ENCODE measurements at regions not wholly inside any gene's neighbourhood (a gene's known extent, or its start where the extent isn't known, plus 50 kb on each side); places are given as distances from the start of the nearest gene placed in this dataset.
A peak's percentile ranks its signal among the peaks of the same experiment; 100 is the strongest.

GRCh38 chr20:51091406-51092195, 68.7 kb upstream of the KCNG1 start:
- no peak for DNase-seq

- DNase-seq, result no peak
These were observed 66.9 kb upstream of the KCNG1 start for GRCh38 chr20:51089840-51090239.

DNA sequence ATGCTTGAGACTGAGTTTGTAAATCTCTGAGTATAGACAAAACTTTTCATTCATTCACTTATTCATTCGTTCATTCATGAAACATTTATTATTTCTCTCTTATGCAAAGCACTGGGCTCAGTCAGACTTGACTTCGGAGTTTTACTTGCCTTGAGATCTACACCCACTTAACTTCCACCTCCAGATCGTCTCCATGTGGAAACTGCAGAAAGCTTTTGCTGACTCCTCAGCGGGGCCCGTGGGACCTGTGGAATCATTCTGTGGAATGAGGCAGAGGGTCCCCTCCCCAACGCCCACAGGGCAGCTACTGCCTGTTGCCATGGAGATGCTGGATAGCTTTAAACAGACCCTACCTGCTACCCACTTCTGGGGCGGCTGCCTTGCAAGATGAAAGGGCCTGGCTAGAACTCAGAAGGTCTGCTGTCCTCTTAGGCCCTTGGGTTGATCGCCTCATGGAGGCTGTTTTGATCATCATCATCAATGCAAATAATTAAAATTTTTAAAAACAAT, 66.4 kb upstream of the KCNG1 start:
- DNase-seq, result no peak

DNA sequence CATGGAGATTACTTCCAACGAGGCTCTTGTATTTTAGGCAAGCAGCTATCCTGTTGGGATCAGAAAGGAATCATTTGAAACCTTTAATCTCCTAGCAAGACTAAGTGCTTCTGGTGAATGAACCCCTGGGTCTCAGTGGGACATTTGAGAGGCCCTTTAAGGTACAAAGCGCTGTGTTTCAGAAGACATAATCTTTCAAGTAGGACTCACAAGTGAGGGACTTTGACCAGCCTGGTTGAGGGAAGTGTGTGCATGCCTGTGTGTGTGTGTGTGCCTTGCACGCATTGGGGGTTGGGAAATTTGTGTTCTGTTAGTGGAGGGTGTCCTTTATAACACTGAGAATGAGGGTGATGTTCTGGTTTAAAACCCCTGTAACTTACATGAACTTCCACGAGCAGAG, 64.4 kb upstream of the KCNG1 start:
- no peak for DNase-seq

DNA sequence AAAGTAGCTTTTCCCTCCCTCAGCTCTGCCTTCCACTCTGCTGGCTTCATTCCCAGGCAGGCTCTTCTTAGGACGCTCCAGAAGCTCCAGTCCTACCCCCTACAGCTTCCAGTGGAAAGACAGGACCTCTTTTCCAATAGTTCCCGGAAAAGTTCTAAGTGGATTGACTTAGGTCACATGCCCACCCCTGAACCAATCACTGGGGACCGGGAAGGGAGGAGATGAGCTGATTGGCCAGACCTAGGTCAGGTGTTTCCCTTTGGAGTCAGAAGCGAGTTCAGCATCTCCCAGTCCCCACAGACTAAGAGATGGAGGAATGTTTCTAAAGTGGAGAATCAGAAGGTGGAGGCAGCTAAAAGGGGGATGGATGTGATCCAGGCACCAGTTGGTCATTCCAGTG, 62.9 kb upstream of the KCNG1 start:
- no peak for DNase-seq

DNA sequence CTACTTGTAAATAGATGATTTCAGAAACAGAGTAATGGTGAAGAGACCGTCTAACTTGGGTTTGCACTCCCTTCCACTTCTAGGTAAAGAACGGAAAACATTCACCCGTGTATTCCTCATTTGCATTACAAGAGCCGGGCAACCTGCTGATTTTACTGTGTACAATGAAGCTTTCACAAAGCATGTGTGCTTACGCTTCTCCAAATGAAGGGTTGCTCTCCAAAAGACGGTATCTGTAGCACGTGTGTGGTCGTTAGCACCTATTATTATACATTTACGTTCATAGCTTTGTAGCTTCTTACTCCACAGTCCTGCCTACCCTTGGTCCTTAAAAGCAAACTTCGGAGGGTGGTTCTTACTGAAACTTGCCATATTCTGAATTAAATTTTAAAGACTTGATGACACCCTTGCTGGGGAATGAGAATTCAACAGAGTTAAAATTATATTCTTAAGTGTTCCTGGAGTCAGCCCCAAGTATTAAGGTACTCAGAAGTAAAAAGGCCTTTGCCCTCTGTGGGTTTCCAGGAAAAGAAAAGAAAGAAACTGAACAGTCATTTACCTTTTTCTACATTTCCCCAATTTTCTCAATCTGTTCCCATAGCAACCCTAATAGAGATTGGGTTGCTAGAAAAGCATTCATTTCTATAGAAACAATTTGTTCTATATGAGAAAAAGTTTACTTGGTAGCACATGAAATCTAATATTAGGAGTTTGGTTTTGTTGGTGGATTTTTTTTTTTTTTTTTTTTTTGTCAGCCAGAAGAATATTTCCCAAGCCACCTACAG, 61.9 kb upstream of the KCNG1 start:
- DNase-seq, result no peak

DNA sequence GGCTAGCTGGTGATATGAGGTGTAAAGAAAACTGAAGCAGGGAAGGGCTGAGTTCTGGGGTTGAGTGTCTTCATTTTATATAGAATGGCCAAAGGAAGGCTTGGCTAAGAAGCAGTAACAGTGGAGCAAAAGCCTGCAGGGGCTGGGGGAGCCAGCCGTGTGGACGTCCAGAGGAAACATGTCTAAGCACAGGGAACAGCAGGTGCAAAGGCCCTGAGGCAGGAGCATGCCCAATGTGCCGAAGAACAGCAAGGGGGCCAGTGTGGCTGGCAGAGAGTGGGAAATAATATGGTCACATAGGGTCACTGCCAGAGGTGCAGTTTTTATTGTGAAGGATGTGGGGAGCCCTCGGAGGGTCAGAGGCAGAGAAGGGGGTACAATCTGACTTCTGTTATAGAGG, 60.5 kb upstream of the KCNG1 start:
- no peak for DNase-seq

- DNase-seq, result no peak
These were observed 60.1 kb upstream of the KCNG1 start for GRCh38 chr20:51082988-51083387.

DNA sequence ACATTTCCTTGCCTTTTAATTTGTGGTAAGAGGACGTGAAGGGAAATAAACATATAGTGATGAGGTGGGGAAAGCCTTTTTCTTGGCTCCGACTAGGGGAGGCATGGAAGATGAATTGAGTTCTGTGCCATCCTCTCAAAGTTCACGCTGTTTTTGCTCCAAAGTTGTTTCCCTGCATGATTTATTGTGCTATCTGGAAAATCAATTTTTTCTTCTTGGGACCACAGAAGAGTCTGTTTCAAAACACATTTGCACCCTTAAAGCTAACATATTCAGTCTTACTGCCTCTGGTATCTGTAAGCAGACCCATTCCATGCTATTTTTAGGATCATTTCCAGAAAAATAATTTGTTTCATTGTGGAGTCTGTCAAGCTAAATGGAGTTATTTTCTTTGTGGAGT, 57.6 kb upstream of the KCNG1 start:
- DNase-seq, result no peak

GRCh38 chr20:51079488-51079887, 56.6 kb upstream of the KCNG1 start:
- no peak for DNase-seq

DNA sequence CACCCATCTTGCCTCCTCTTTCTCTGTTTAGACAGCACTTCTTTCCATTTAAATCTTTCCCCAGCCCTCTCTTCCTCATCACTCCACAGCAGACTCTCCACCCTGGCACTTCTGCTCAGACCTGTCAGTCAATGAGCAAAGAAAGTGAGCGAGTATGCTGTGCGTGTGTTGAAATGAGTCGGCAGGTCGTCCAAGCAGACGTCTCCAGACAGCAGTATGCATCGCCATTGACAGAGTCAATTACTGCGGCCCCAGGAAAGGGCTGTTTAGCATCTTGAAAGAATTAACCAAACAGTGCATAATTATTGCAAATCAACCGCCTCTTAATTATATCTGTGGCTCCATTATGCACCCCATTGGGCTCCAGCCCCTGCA, 54.8 kb upstream of the KCNG1 start:
- DNase-seq, result no peak

GRCh38 chr20:51076786-51077685, 54.1 kb upstream of the KCNG1 start:
- peak; percentile 24 for DNase-seq

- no peak for DNase-seq
These were observed 51.2 kb upstream of the KCNG1 start for GRCh38 chr20:51074062-51074461.
